Panc1 (cell line): ENCODE measurements at regions not wholly inside any gene's neighbourhood (a gene's known extent, or its start where the extent isn't known, plus 50 kb on each side); places are given as distances from the start of the nearest gene placed in this dataset.

Experiments used
- ATAC-seq: fragments of 200-7000 bp; cut with Tn5 transposase; 2 replicates; pipeline ENCODE4 v1.9.1; 2020; ENCODE audit warnings: mild to moderate bottlenecking, moderate library complexity
- BruUV-seq: library from RNA; stranded (reverse); fragments of 400-500 nt; replicated peaks from 2 replicates; lab custom pipeline; 2021; lab: Mats Ljungman, UMichigan
- CTCF ChIA-PET: fragments of 300-600 bp; sonication (Branson Sonifier 250); formaldehyde crosslinking; loops from one replicate; lab custom pipeline; 2022; ENCODE audit warnings: antibody characterized with exemption; lab: Charles Lee
- POLR2A ChIA-PET: fragments of 300-600 bp; sonication (Branson Sonifier 250); formaldehyde crosslinking; loops from one replicate; lab custom pipeline; 2022; ENCODE audit warnings: antibody characterized with exemption; lab: Charles Lee
- DNase-seq: peaks from one replicate; pipeline ENCODE4 v3.0.0-alpha.2; 2010; ENCODE audit warnings: low read depth, low spot score
- H3K27ac ChIP-seq: 2 replicates; pipeline ENCODE4 v1.5.1; 2011; ENCODE audit warnings: mild to moderate bottlenecking, low read length, inconsistent platforms
- H3K27me3 ChIP-seq: fragments of 200-500 bp; sonication (Bioruptor generic); 2 replicates; pipeline ENCODE4 v1.6.0; 2014; ENCODE audit warnings: low read length, inconsistent platforms; ENCODE audit not compliant: control insufficient read depth, insufficient read depth
- H3K36me3 ChIP-seq: fragments of 200-500 bp; sonication (Bioruptor generic); 2 replicates; pipeline ENCODE4 v1.5.1; 2014; ENCODE audit warnings: inconsistent platforms, mild to moderate bottlenecking, low read length, moderate library complexity; ENCODE audit not compliant: control insufficient read depth, insufficient read depth
- H3K4me1 ChIP-seq: 2 replicates; pipeline ENCODE4 v1.5.1; 2011; ENCODE audit warnings: inconsistent platforms, mild to moderate bottlenecking, low read length, moderate library complexity; ENCODE audit not compliant: control insufficient read depth, insufficient read depth
- H3K4me3 ChIP-seq, 2 experiments: 2 replicates each; pipeline ENCODE4 v1.5.1; 2011 to 2012; ENCODE audit warnings: low read depth in 2 of 2, low read length in 2 of 2, mild to moderate bottlenecking in 2 of 2, inconsistent platforms in 1 of 2, moderate library complexity in 1 of 2
- H3K9me3 ChIP-seq: fragments of 200-500 bp; sonication (Bioruptor generic); 2 replicates; pipeline ENCODE4 v1.5.1; 2014; ENCODE audit warnings: low read depth, mild to moderate bottlenecking, inconsistent platforms, low read length, moderate library complexity; ENCODE audit not compliant: control insufficient read depth, insufficient read depth
- CTCF ChIP-seq: fragments of 450-650 bp; IDR thresholded peaks from 2 replicates; pipeline ENCODE4 v1.5.1; 2017; ENCODE audit warnings: mild to moderate bottlenecking
- POLR2AphosphoS5 ChIP-seq: IDR thresholded peaks from 2 replicates; pipeline ENCODE4 v1.6.1; 2012; ENCODE audit warnings: mild to moderate bottlenecking, low read depth, low read length, moderate library complexity
- REST ChIP-seq, 2 experiments: IDR thresholded peaks; 2 replicates each; pipeline ENCODE4 v1.6.1; 2011 to 2012; ENCODE audit warnings: low read depth in 2 of 2, control low read depth in 1 of 2, low read length in 1 of 2, mild to moderate bottlenecking in 1 of 2, moderate library complexity in 1 of 2; ENCODE audit not compliant: insufficient read depth in 1 of 2
- SIN3A ChIP-seq: IDR thresholded peaks from 2 replicates; pipeline ENCODE4 v1.6.1; 2012; ENCODE audit warnings: low read depth, mild to moderate bottlenecking, low read length, moderate library complexity, borderline replicate concordance; ENCODE audit not compliant: insufficient read depth
- TCF7L2 ChIP-seq: IDR thresholded peaks from 2 replicates; pipeline ENCODE4 v1.6.1; 2011; ENCODE audit warnings: mild to moderate bottlenecking, low read depth, low read length, inconsistent platforms
- in situ Hi-C: cut with HindIII; loops from 2 replicates; pipeline ENCODE4 v1.10.0; 2016; ENCODE audit warnings: low sequenced_read_pairs, low pct_unique_long_range_greater_than_20kb
- intact Hi-C: fragments of 100-400 bp; cut with micrococcal nuclease; formaldehyde crosslinking; loops from one replicate; pipeline ENCODE4 v1.10.0; 2022; ENCODE audit not compliant: unreplicated experiment

DNA sequence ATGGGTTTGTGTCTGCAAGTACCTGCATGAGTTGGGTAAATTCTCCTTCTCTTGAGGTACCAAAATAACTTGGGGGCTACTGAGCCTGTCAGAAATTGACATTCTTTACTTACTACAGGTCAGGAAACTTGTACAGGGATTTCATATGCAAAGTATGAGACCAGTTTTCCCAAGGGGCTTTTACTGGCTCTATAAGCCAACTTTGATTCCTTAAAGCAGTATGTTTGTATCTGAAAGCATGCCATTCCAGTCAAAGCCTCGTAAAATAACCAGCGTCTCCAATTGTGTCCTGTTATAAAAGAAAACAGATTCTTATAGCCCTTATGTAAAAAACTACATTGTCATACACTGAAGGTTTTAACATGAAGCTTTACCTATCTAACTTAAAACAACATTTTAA, 90.2 kb downstream of the ZNF467 start:
- no TSS peak for BruUV-seq
- Histone ChIP-seq H3K27ac (no peak overlapping the region), H3K27me3 (no peaks in the 10 kb centered on the region), H3K9me3 (0 out of 2 replicates have a peak, but pooled peaks cover under 1% of the 10 kb centered on the region), H3K36me3 (no peaks in the 10 kb centered on the region), H3K4me1 (no peaks in the 10 kb centered on the region), H3K4me3 (no peak overlapping the region)
- ATAC-seq: no peak
- TF ChIP-seq TCF7L2: no peak
- TF ChIP-seq CTCF: no peak
- TF ChIP-seq REST (IDR thresholded peaks at IDR 0.05; ENCODE audit: insufficient read depth in 1 of 2, low read depth in 2 of 2, low read length in 1 of 2): no peak
- no peak for TF ChIP-seq POLR2AphosphoS5
- TF ChIP-seq SIN3A: no peak
- intact Hi-C loops (no loop called here), in situ Hi-C loops (no loop called here)
- ChIA-PET CTCF (no interaction called here), POLR2A (no interaction called here)
- no peak for DNase-seq

- in situ Hi-C loops: no loop called here
- Histone ChIP-seq H3K9me3 (peaks cover 4% of the 10 kb centered on the region; the same call in 1 of the 2 replicates), H3K27me3 (no peaks in the 10 kb centered on the region), H3K4me3 (no peak overlapping the region), H3K4me1 (no peaks in the 10 kb centered on the region), H3K36me3 (no peaks in the 10 kb centered on the region), H3K27ac (no peak overlapping the region)
- ATAC-seq (no peak), DNase-seq (no peak)
- POLR2A ChIA-PET: no interaction called here
- intact Hi-C loops: no loop called here
- no TSS peak for BruUV-seq
- TF ChIP-seq TCF7L2 (no peak), CTCF (no peak), SIN3A (no peak), REST (IDR thresholded peaks at IDR 0.05; ENCODE audit: insufficient read depth in 1 of 2, low read depth in 2 of 2, low read length in 1 of 2) (no peak), POLR2AphosphoS5 (no peak)
- CTCF ChIA-PET: no interaction called here
These were observed 91.3 kb downstream of the ZNF467 start for GRCh38 chr7:149682038-149682437.
